Loucy (cell line): ENCODE measurements at regions not wholly inside any gene's neighbourhood (a gene's known extent, or its start where the extent isn't known, plus 50 kb on each side); places are given as distances from the start of the nearest gene placed in this dataset.

Source experiments
- H2AFZ ChIP-seq: fragments of 200-600 bp; sonication (generic); 2 replicates; pipeline ENCODE4 v1.6.0; 2016; ENCODE audit warnings: antibody characterized with exemption, mild to moderate bottlenecking, low read length, moderate library complexity
- H3F3A ChIP-seq: fragments of 200-600 bp; 2 replicates; pipeline ENCODE4 v1.6.0; 2016; ENCODE audit warnings: antibody characterized with exemption, low read depth, mild to moderate bottlenecking
- H3K27me3 ChIP-seq: fragments of 200-600 bp; sonication (generic); 2 replicates; pipeline ENCODE4 v1.6.1; 2014; ENCODE audit warnings: low read length, mild to moderate bottlenecking; ENCODE audit not compliant: insufficient read depth, poor library complexity, severe bottlenecking
- H3K36me3 ChIP-seq: fragments of 200-600 bp; sonication (generic); 2 replicates; pipeline ENCODE4 v1.6.1; 2016; ENCODE audit warnings: low read length; ENCODE audit not compliant: insufficient read depth
- H3K4me1 ChIP-seq: fragments of 200-600 bp; sonication (generic); 2 replicates; pipeline ENCODE4 v1.5.1; 2014; ENCODE audit warnings: low read length, mild to moderate bottlenecking; ENCODE audit not compliant: insufficient read depth, poor library complexity, severe bottlenecking
- H3K4me2 ChIP-seq: fragments of 200-600 bp; sonication (generic); 2 replicates; pipeline ENCODE4 v1.6.0; 2014; ENCODE audit warnings: antibody characterized with exemption, low read length, low read depth, mild to moderate bottlenecking; ENCODE audit not compliant: poor library complexity, severe bottlenecking
- H3K4me3 ChIP-seq: fragments of 200-600 bp; sonication (generic); 2 replicates; pipeline ENCODE4 v1.5.1; 2014; ENCODE audit warnings: low read length, mild to moderate bottlenecking, mixed read lengths; ENCODE audit not compliant: poor library complexity, severe bottlenecking
- H3K79me2 ChIP-seq: fragments of 200-600 bp; sonication (generic); 2 replicates; pipeline ENCODE4 v1.6.1; 2014; ENCODE audit warnings: low read length; ENCODE audit not compliant: insufficient read depth
- H3K9ac ChIP-seq: fragments of 200-600 bp; sonication (generic); 2 replicates; pipeline ENCODE4 v1.6.0; 2014; ENCODE audit warnings: mild to moderate bottlenecking, low read depth, low read length, moderate library complexity; ENCODE audit not compliant: poor library complexity, severe bottlenecking
- H3K9me2 ChIP-seq: fragments of 200-600 bp; sonication (generic); replicated peaks from 2 replicates; pipeline ENCODE4 v1.6.1; 2016; ENCODE audit warnings: low read depth, low read length, mixed read lengths
- H3K9me3 ChIP-seq: fragments of 200-600 bp; sonication (generic); 2 replicates; pipeline ENCODE4 v1.6.1; 2014; ENCODE audit warnings: mild to moderate bottlenecking, antibody characterized with exemption, low read length, low read depth; ENCODE audit not compliant: insufficient read depth
- H4K20me1 ChIP-seq: fragments of 200-600 bp; sonication (generic); 2 replicates; pipeline ENCODE4 v1.6.0; 2014; ENCODE audit warnings: antibody characterized with exemption, low read length, mild to moderate bottlenecking; ENCODE audit not compliant: insufficient read depth, poor library complexity, severe bottlenecking
- EZH2phosphoT487 ChIP-seq: fragments of 200-600 bp; IDR thresholded peaks from 2 replicates; pipeline ENCODE4 v1.6.1; 2018; ENCODE audit warnings: antibody characterized with exemption, mild to moderate bottlenecking, moderate library complexity, borderline replicate concordance
- TF ChIP-seq, protein P1 (sequence below): fragments of 200-600 bp; sonication (generic); conservative IDR thresholded peaks from 2 replicates; pipeline ENCODE4 v1.5.1; 2014; ENCODE audit warnings: mild to moderate bottlenecking, antibody characterized with exemption, low read length

DNA sequence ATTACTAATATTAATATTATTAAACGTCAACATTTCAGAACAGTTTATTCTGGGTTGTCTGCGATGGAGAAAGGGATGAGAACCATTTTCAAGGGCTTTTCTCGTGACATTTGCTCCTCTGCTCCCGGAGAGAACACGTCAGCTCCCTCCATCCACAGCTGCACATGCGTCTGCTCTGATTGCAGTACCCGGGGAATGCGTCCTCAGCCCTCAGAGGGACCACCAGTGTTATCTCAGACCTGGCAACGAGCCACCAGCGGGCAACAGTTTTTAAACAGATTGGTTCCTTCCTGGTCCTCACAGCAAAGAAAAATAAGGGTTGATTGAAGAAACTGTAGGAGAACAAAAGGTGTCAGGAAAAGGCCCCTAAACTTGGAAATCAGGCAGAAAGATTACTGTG, 202.2 kb upstream of the ADAMTS9 start:
- TF ChIP-seq, protein P1, sequence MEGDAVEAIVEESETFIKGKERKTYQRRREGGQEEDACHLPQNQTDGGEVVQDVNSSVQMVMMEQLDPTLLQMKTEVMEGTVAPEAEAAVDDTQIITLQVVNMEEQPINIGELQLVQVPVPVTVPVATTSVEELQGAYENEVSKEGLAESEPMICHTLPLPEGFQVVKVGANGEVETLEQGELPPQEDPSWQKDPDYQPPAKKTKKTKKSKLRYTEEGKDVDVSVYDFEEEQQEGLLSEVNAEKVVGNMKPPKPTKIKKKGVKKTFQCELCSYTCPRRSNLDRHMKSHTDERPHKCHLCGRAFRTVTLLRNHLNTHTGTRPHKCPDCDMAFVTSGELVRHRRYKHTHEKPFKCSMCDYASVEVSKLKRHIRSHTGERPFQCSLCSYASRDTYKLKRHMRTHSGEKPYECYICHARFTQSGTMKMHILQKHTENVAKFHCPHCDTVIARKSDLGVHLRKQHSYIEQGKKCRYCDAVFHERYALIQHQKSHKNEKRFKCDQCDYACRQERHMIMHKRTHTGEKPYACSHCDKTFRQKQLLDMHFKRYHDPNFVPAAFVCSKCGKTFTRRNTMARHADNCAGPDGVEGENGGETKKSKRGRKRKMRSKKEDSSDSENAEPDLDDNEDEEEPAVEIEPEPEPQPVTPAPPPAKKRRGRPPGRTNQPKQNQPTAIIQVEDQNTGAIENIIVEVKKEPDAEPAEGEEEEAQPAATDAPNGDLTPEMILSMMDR, result no peak
- no peak for TF ChIP-seq EZH2phosphoT487
- Histone ChIP-seq H3K79me2 (no peaks in the 10 kb centered on the region), H3F3A (no peaks in the 10 kb centered on the region), H3K4me3 (no peak overlapping the region), H3K36me3 (no peaks in the 10 kb centered on the region), H3K9me3 (no peaks in the 10 kb centered on the region), H3K9me2 (no peaks in the 10 kb centered on the region), H3K4me1 (no peaks in the 10 kb centered on the region), H3K27me3 (no peaks in the 10 kb centered on the region), H3K4me2 (no peak overlapping the region), H2AFZ (no peak overlapping the region), H4K20me1 (no peaks in the 10 kb centered on the region), H3K9ac (no peak overlapping the region)

DNA sequence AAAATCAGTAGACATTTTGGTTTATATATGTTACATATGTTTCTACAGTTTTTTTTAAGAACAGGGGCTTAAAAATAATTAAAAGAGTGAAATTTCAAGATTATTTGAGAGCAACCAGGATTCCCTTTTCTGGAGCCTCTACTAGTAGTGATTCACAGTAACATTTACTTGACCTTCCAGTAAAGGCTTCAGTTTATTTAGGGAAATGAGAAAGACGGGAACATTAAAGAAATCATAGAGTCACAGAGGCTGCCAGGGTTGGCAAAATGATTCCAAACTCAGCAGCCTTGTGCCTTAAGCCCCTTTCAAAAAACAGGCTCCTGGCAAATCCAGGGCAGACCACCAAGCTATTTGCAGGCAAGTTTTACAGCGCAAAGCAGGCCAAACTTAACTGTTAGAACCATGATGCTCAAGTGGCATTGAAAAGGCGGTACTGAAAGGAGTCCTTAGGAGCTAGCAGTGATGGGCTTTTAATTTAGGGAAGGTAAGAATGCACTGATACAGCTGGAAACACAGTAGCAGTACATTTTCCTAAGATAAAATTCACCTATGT, 201.1 kb upstream of the ADAMTS9 start:
- Histone ChIP-seq H3K9me3 (peaks cover 3% of the 10 kb centered on the region; the same call in 1 of the 2 replicates), H3K4me2 (no peak overlapping the region), H3K4me1 (no peaks in the 10 kb centered on the region), H3K79me2 (no peaks in the 10 kb centered on the region), H3K9me2 (no peaks in the 10 kb centered on the region), H2AFZ (no peak overlapping the region), H3K4me3 (no peak overlapping the region), H3K27me3 (no peaks in the 10 kb centered on the region), H3K36me3 (no peaks in the 10 kb centered on the region), H4K20me1 (no peaks in the 10 kb centered on the region), H3K9ac (no peak overlapping the region), H3F3A (no peaks in the 10 kb centered on the region)
- TF ChIP-seq, protein P1, result no peak
- TF ChIP-seq EZH2phosphoT487, result no peak

DNA sequence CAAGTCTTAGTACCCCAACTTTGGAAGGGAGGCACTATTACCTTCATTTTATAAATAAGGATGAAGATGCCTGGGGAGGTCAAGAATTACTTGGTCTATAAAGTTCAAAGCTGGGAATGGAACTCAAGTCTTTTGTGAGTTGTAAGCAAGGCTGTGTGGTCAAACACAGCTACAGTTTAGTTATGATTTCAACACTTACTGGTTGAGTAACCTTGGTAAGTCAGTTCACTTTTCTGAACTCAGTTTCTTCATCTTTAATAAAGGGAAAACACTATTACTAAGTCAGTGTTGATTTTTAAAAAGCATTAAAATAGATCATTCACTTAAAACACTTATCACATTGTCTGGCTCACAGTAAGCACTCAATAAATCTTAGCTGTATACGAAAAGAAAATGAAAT, 200.4 kb upstream of the ADAMTS9 start:
- Histone ChIP-seq H3K36me3 (no peaks in the 10 kb centered on the region), H3F3A (no peaks in the 10 kb centered on the region), H4K20me1 (no peaks in the 10 kb centered on the region), H3K9me2 (no peaks in the 10 kb centered on the region), H3K9me3 (peaks cover 3% of the 10 kb centered on the region; the same call in 1 of the 2 replicates), H3K4me3 (no peak overlapping the region), H3K4me2 (no peak overlapping the region), H3K27me3 (no peaks in the 10 kb centered on the region), H2AFZ (no peak overlapping the region), H3K79me2 (no peaks in the 10 kb centered on the region), H3K4me1 (no peaks in the 10 kb centered on the region), H3K9ac (no peak overlapping the region)
- no peak for TF ChIP-seq EZH2phosphoT487
- TF ChIP-seq, protein P1, result no peak
